HepG2 (cell line): ENCODE measurements at regions not wholly inside any gene's neighbourhood (a gene's known extent, or its start where the extent isn't known, plus 50 kb on each side); places are given as distances from the start of the nearest gene placed in this dataset.

Source experiments
- ATAC-seq: fragments of 200-7000 bp; cut with Tn5 transposase; 3 replicates; pipeline ENCODE4 v1.9.1; 2020; ENCODE audit warnings: mild to moderate bottlenecking, moderate library complexity
- BruUV-seq: library from RNA; stranded (reverse); fragments of 400-500 nt; replicated peaks from 2 replicates; lab custom pipeline; 2021; lab: Mats Ljungman, UMichigan
- CTCF ChIA-PET: fragments of 300-600 bp; formaldehyde crosslinking; extraction: SDS; loops from one replicate; lab custom pipeline; 2021; ENCODE audit warnings: low total read pairs, inconsistent platforms, low intra/inter-chr PET ratio; lab: Yijun Ruan, JAX
- POLR2A ChIA-PET: fragments of 350-600 bp; sonication (Branson Sonifier 250); formaldehyde crosslinking; loops from one replicate; lab custom pipeline; 2020; ENCODE audit warnings: antibody characterized with exemption, inconsistent platforms; lab: Yijun Ruan, JAX
- DNase-seq: peaks from one replicate; pipeline ENCODE4 v3.0.0-alpha.2; 2015; ENCODE audit warnings: low spot score
- FAIRE-seq: peaks from 3 replicates; lab custom pipeline; 2011; peaks lifted over from hg19 to GRCh38; lab: Jason Lieb, UNC
- H2AFZ ChIP-seq: one replicate; pipeline ENCODE4 v1.6.1; 2011; ENCODE audit warnings: low read length, inconsistent platforms
- H3K27ac ChIP-seq: fragments of 300-600 bp; 3 replicates; pipeline ENCODE4 v1.8.0; 2011; ENCODE audit warnings: mixed run types, mild to moderate bottlenecking, mixed read lengths, low read length, inconsistent platforms; ENCODE audit not compliant: insufficient read depth; ENCODE audit errors: extremely low read length
- H3K27me3 ChIP-seq, 2 experiments: fragments of 200-600 bp in 1 of 2; 2 replicates in 1 of 2; 3 replicates in 1 of 2; pipeline versions ENCODE4 v1.6.0 to v1.8.0; 2011; ENCODE audit warnings: low read length in 2 of 2, mild to moderate bottlenecking in 2 of 2, moderate library complexity in 2 of 2, inconsistent platforms in 1 of 2; ENCODE audit not compliant: insufficient read depth in 2 of 2, control insufficient read depth in 1 of 2
- H3K36me3 ChIP-seq, 2 experiments: fragments of 200-600 bp in 1 of 2; replicated peaks in 1 of 2; 2 replicates in 1 of 2; 3 replicates in 1 of 2; pipeline versions ENCODE4 v1.5.1 to v1.8.0; 2011; ENCODE audit warnings: low read length in 2 of 2, inconsistent platforms in 1 of 2; ENCODE audit not compliant: insufficient read depth in 2 of 2, control insufficient read depth in 1 of 2
- H3K4me1 ChIP-seq: 2 replicates; pipeline ENCODE4 v1.5.1; 2012; ENCODE audit warnings: low read length, inconsistent platforms; ENCODE audit not compliant: insufficient read depth
- H3K4me2 ChIP-seq: 2 replicates; pipeline ENCODE4 v1.6.0; 2011; ENCODE audit warnings: low read depth, low read length, inconsistent platforms
- H3K4me3 ChIP-seq, 3 experiments: fragments of 200-600 bp in 1 of 3; sonication (generic), shearing (Covaris generic) in 1 of 3; replicated peaks in 1 of 3; 2 replicates each; pipeline ENCODE4 v1.5.1; 2011 to 2016; ENCODE audit warnings: low read length in 3 of 3, inconsistent platforms in 2 of 3, low read depth in 2 of 3, mild to moderate bottlenecking in 2 of 3, control low read depth in 1 of 3, mixed read lengths in 1 of 3; ENCODE audit not compliant: insufficient read depth in 1 of 3
- H3K79me2 ChIP-seq: one replicate; pipeline ENCODE4 v1.6.1; 2011; ENCODE audit warnings: low read length, inconsistent platforms; ENCODE audit not compliant: insufficient read depth
- H3K9ac ChIP-seq: 2 replicates; pipeline ENCODE4 v1.6.0; 2011; ENCODE audit warnings: mild to moderate bottlenecking, low read depth, low read length, inconsistent platforms; ENCODE audit not compliant: insufficient read depth
- H3K9me3 ChIP-seq: 2 replicates; pipeline ENCODE4 v1.5.1; 2012; ENCODE audit warnings: mild to moderate bottlenecking, low read length
- H4K20me1 ChIP-seq: 2 replicates; pipeline ENCODE4 v1.6.0; 2011; ENCODE audit warnings: inconsistent platforms, mild to moderate bottlenecking, low read length, moderate library complexity; ENCODE audit not compliant: insufficient read depth
- AKAP8 ChIP-seq: sonication (generic); formaldehyde crosslinking; IDR thresholded peaks from 2 replicates; pipeline ENCODE4 v1.5.1; 2020; ENCODE audit warnings: mild to moderate bottlenecking, missing genetic modification reagents
- E2F2 ChIP-seq: sonication (generic); formaldehyde crosslinking; IDR thresholded peaks from 2 replicates; pipeline ENCODE4 v1.4.0; 2020; ENCODE audit warnings: missing genetic modification reagents, borderline replicate concordance
- ETV5 ChIP-seq: IDR thresholded peaks from 2 replicates; pipeline ENCODE4 v1.6.1; 2018; ENCODE audit warnings: missing biosample characterization, missing genetic modification reagents, inconsistent platforms, borderline replicate concordance
- HINFP ChIP-seq: sonication (generic); formaldehyde crosslinking; IDR thresholded peaks from 2 replicates; pipeline ENCODE4 v1.4.0; 2020; ENCODE audit warnings: low read depth, mild to moderate bottlenecking, missing genetic modification reagents
- HNF4A ChIP-seq: sonication (generic); formaldehyde crosslinking; IDR thresholded peaks from 2 replicates; pipeline ENCODE4 v1.4.0; 2020; ENCODE audit warnings: missing genetic modification reagents
- MAFK ChIP-seq, 2 experiments: IDR thresholded peaks in 1 of 2; conservative IDR thresholded peaks in 1 of 2; 2 replicates each; pipeline ENCODE4 v1.6.1; 2011; ENCODE audit warnings: improper control_type of control experiment in 2 of 2, low read length in 2 of 2
- MATR3 ChIP-seq: sonication (generic); formaldehyde crosslinking; IDR thresholded peaks from 2 replicates; pipeline ENCODE4 v1.4.0; 2020; ENCODE audit warnings: missing genetic modification reagents
- MEIS1 ChIP-seq: sonication (generic); formaldehyde crosslinking; IDR thresholded peaks from 2 replicates; pipeline ENCODE4 v1.9.0; 2021; ENCODE audit warnings: mild to moderate bottlenecking, missing genetic modification reagents, moderate library complexity, borderline replicate concordance
- MYNN ChIP-seq: sonication (generic); formaldehyde crosslinking; IDR thresholded peaks from 2 replicates; pipeline ENCODE4 v1.4.0; 2020; ENCODE audit warnings: mild to moderate bottlenecking, low read depth, missing genetic modification reagents
- SALL2 ChIP-seq: sonication (generic); formaldehyde crosslinking; IDR thresholded peaks from 2 replicates; pipeline ENCODE4 v1.8.1; 2023; ENCODE audit warnings: mild to moderate bottlenecking, missing genetic modification reagents, inconsistent platforms
- SRSF4 ChIP-seq: fragments of 200-400 bp; formaldehyde crosslinking; IDR thresholded peaks from one replicate; pipeline ENCODE4 v1.6.1; 2018; ENCODE audit warnings: mild to moderate bottlenecking, low read depth, low read length, moderate library complexity; ENCODE audit not compliant: poor library complexity, severe bottlenecking
- TRAFD1 ChIP-seq: sonication (generic); formaldehyde crosslinking; IDR thresholded peaks from 2 replicates; pipeline ENCODE4 v1.5.1; 2020; ENCODE audit warnings: missing genetic modification reagents, mild to moderate bottlenecking, borderline replicate concordance
- TRIM22 ChIP-seq: fragments of 450-650 bp; IDR thresholded peaks from 2 replicates; pipeline ENCODE4 v1.6.1; 2017
- ZBTB10 ChIP-seq: sonication (generic); formaldehyde crosslinking; IDR thresholded peaks from 2 replicates; pipeline ENCODE4 v1.4.0; 2020; ENCODE audit warnings: missing genetic modification reagents, borderline replicate concordance
- ZNF776 ChIP-seq: sonication (generic); formaldehyde crosslinking; IDR thresholded peaks from 2 replicates; pipeline ENCODE4 v1.4.0; 2020; ENCODE audit warnings: mild to moderate bottlenecking, missing genetic modification reagents
- WGBS: methylation state at CpG from one replicate; pipeline ENCODE4 v1.1.6; 2017; ENCODE audit warnings: low lambda C conversion rate; 5-methylcytosine and 5-hydroxymethylcytosine counted together
- in situ Hi-C: cut with HindIII; loops from 2 replicates; pipeline ENCODE4 v1.10.0; 2017; ENCODE audit warnings: low pct_unique_long_range_greater_than_20kb; ENCODE audit not compliant: extremely low pct_ligation_motif_present
- intact Hi-C: fragments of 100-400 bp; cut with micrococcal nuclease; formaldehyde crosslinking; loops from one replicate; pipeline ENCODE4 v1.10.0; 2022; ENCODE audit not compliant: unreplicated experiment

GRCh38 chr6:6470123-6470522, 118.4 kb upstream of the LY86 start:
- Histone ChIP-seq H3K27me3 (peaks cover 0 to 5% of the 10 kb centered on the region in 2 experiments; a peak in 1 of 5 replicates), H3K9ac (no peak overlapping the region), H3K79me2 (no peaks in the 10 kb centered on the region), H4K20me1 (no peaks in the 10 kb centered on the region), H3K9me3 (no peaks in the 10 kb centered on the region), H3K4me2 (no peak overlapping the region), H3K27ac (no peak overlapping the region), H3K4me1 (no peaks in the 10 kb centered on the region), H2AFZ (no peak overlapping the region), H3K4me3 (no peak overlapping the region), H3K36me3 (no peaks in the 10 kb centered on the region)
- intact Hi-C loops (no loop called here), in situ Hi-C loops (no loop called here)
- BruUV-seq, result no TSS peak
- FAIRE-seq, result no peak
- no peak for TF ChIP-seq HINFP
- TF ChIP-seq SALL2, result no peak
- TF ChIP-seq ZBTB10, result no peak
- no peak for TF ChIP-seq E2F2 (CRISPR knock-in tag)
- TF ChIP-seq MEIS1 (CRISPR knock-in tag), result no peak
- TF ChIP-seq MYNN, result no peak
- no peak for TF ChIP-seq TRIM22
- no peak for TF ChIP-seq HNF4A
- no peak for TF ChIP-seq AKAP8
- TF ChIP-seq MATR3 (CRISPR knock-in tag), result no peak
- no peak for TF ChIP-seq TRAFD1 (CRISPR knock-in tag)
- no peak for TF ChIP-seq MAFK (conservative IDR thresholded peaks at IDR 0.05 in 1 of 2, IDR thresholded peaks at IDR 0.05 in 1 of 2; ENCODE audit: low read length in 2 of 2)
- no peak for TF ChIP-seq SRSF4
- no peak for TF ChIP-seq ETV5
- TF ChIP-seq ZNF776, result no peak
- POLR2A ChIA-PET, result no interaction called here
- CTCF ChIA-PET, result no interaction called here
- no peak for ATAC-seq
- no peak for DNase-seq
- WGBS, result 0% methylated on average over 2 of the region's 2 CpGs
